Keratinocyte (primary cell): ENCODE measurements at regions not wholly inside any gene's neighbourhood (a gene's known extent, or its start where the extent isn't known, plus 50 kb on each side); places are given as distances from the start of the nearest gene placed in this dataset.

Experiments used
- CTCF ChIP-seq, 3 experiments: IDR thresholded peaks in 1 of 3; conservative IDR thresholded peaks in 1 of 3; optimal IDR thresholded peaks in 1 of 3; 2 replicates in 2 of 3; 3 replicates in 1 of 3; pipeline versions ENCODE3 to v1.5.1; 2011; ENCODE audit warnings: low read length in 3 of 3, mild to moderate bottlenecking in 3 of 3, moderate library complexity in 2 of 3, control low read depth in 1 of 3, inconsistent platforms in 1 of 3; ENCODE audit not compliant: insufficient read depth in 2 of 3; ENCODE audit errors: extremely low read depth in 1 of 3
- EZH2 ChIP-seq: IDR thresholded peaks from one replicate; pipeline ENCODE4 v1.6.1; 2012; ENCODE audit warnings: inconsistent platforms, mild to moderate bottlenecking, low read length, moderate library complexity

GRCh38 chr6:133083248-133083967, 157.7 kb upstream of the EYA4 start:
- TF ChIP-seq CTCF (optimal IDR thresholded peaks at IDR 0.05 in 1 of 3, IDR thresholded peaks at IDR 0.05 in 1 of 3, conservative IDR thresholded peaks at IDR 0.05 in 1 of 3; ENCODE audit: extremely low read depth in 1 of 3, insufficient read depth in 2 of 3, low read length in 3 of 3) = no peak
- TF ChIP-seq EZH2 = no peak
